Skeletal muscle cell (primary cell): ENCODE measurements at regions not wholly inside any gene's neighbourhood (a gene's known extent, or its start where the extent isn't known, plus 50 kb on each side); places are given as distances from the start of the nearest gene placed in this dataset.

Experiments used
- DNase-seq: peaks from one replicate; pipeline ENCODE4 v3.0.0-alpha.2; 2010; ENCODE audit warnings: low read depth
- H3K4me3 ChIP-seq: 2 replicates; pipeline ENCODE4 v1.5.1; 2011; ENCODE audit warnings: low read depth, mild to moderate bottlenecking, control low read depth, low read length, moderate library complexity

DNA sequence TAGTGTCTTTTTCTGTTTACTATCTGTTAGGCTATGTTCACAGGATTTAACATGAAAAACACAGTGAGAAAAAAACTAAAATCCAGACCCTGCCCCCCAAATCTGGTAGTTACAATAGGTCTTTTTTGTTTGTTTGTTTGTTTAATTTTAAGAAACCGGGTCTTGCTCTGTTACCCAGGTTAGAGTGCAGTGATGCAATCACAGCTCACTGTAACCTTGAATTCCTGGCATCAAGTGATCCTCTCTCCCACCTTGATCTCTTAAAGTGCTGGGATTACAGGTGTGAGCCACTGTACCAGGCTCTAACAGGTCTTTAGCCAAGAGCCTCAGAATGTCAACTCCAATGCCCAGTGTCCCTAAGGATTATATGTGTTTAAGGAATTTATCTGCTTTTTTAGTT is 88.0 kb upstream of the GOLIM4 start:
- no peak for DNase-seq
- H3K4me3 ChIP-seq, result no peak overlapping the region

DNA sequence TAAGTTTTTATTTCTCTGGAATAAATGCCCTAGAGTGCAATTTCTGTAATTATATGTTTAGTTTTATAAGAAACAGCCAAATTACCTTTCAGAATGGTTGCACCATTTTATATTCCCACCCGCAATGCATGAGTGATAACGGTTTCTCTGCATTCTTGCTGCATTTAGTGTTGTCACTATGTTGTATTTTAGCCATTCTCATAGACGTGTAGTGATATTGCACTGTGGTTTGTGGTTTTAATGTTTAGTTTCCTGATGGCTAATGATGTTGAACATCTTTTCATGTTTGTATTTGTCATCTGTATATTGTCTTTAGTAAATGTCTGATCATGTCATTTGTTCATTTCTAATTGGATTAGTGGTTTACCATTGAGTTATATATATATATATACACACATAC is 73.0 kb upstream of the GOLIM4 start:
- DNase-seq, result no peak
- H3K4me3 ChIP-seq, result no peak overlapping the region

DNA sequence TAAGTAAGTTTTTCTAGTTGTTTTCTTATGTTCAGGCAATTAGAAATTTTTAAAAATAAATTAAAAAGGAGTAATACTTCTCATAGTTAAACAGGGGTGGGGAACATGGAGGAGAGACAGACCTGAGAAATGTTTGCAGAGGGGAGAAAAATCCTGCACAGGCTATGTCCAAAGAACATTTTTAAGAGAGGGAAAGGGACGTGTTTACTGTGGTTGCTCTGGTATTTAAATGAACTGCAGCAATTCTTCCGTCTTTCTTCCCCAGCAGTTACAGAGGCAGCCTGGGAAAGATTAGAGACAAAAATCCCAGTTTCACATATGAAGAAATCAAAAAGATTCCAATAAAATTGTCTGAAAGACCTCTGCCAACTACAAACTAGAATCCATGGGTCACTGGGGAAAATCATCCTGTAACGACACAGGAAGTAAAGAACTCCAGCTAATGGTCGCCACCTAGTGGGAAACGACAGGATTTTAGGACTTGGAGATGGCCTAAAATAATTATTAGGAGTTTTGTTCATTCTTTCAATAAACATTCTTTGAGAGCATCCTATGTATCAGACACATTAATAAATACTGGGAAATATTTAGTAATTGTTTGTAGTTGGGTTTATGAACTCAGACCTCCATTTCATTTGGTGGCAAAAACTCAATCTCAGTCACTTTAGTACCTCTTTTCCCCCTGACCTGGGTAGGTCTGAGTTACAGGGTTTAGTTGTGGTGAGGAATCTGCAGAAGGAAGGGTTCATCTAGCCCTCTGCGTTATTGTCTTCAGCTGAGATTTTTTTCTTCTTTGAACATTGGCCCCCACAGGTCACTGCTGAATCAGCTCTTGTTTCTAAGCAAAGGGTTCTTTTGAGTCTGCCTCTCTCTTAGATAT is 69.9 kb upstream of the GOLIM4 start:
- DNase-seq, result peak; percentile 38
- no peak overlapping the region for H3K4me3 ChIP-seq

DNA sequence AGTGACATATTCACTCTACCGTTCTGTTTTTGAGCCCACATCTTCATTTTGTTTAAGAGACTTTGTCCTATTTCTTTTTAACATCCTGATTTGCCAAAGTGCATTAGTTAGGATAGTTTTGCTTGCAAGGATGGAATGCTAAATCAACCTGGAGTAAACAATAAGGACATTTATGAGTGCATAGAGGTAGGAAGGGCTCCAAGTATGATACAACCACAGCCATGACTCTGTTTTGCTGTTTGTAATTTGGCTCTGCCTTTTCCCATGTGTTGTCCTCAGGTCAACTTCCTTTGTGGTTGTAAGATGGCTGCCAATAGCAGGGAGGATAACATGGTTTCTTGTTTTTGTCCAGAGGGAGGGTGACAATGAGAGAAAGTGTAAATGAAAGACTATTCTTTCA is 66.4 kb upstream of the GOLIM4 start:
- H3K4me3 ChIP-seq, result no peak overlapping the region
- DNase-seq, result no peak

DNA sequence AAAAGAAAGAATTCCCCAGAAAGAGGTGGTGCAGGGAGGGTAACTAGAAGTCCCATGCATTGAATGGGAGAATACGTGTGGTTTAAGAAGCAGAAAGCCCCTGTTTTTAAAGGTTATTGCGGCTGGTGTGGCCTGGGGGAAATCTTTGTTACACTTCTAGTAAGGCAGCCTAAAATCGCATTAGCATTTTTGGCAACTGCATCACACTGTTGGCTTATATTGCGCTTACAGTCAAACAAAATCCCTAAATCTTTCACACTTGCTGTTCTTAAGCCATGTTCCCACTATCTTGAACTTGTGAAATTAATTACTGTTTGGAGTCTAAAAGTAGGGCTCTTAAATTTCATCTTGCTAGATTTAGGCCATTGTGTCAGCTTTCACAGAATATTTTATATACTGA is 66.0 kb upstream of the GOLIM4 start:
- DNase-seq, result no peak
- H3K4me3 ChIP-seq, result no peak overlapping the region

DNA sequence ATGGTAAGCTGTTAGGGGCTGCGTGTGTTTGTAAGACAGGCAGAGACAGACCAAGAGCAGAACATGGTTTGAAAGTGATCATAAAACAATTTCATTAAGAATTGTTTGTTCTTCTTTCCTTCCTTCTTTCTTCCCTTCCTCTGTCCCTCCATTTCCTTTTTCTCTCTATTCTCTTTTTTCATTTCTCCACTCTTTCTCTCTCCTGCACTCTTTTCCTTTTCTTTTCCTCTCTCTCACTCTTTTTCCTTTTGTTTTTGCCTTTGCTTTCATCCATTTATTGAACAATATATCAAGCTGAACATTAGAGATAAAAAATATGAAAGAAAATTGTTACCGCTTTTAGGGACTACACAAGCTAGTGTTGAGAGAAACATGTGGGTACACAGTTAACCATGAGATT is 62.2 kb upstream of the GOLIM4 start:
- no peak for DNase-seq
- no peak overlapping the region for H3K4me3 ChIP-seq

DNA sequence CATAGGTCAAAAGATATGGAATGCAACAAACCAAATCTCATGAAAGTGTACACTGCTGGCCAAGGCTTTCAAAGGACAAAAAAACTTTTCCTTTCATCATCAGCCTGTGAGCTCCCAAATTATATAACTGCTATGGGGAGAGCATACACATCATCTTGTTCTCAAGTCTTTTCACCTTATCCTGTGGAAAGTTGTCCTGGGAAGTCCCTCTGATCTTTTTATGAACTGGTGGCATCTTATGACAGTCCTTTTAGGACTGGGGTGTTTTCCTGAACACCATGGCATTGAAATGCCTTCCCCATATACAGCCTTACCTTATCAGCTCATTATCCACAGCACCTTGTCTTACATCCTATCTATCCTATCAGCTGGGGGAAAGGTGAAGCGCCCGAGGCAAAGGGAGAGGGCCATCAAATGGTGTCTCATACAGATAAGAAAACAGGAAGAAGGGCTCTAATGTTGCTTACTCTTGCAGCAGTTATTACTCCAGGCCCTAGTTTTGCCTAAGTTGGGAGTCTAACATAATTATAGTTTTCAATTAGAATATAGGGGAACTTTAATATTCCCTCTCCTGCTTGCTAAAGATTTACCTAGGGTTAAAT is 61.5 kb upstream of the GOLIM4 start:
- H3K4me3 ChIP-seq, result no peak overlapping the region
- DNase-seq, result no peak

DNA sequence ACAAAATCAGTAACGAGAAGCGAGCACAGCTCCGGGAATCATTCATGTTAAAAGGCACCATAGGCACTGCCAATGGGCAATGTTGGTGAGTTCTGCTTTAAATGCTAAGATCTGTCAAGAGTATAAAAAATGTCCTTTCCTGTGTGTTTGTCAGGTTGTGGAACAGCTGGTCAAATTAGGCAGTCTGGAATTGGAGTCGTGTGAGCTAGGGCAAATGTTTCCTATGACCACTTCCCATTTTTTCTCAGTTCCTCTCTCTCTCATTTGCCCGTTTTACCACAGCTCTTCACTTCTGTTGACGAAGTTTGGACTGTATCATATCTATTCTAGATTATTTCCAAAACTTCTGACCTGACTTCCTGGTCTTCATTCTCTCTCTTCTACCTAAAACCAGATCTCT is 60.8 kb upstream of the GOLIM4 start:
- H3K4me3 ChIP-seq, result no peak overlapping the region
- no peak for DNase-seq

DNA sequence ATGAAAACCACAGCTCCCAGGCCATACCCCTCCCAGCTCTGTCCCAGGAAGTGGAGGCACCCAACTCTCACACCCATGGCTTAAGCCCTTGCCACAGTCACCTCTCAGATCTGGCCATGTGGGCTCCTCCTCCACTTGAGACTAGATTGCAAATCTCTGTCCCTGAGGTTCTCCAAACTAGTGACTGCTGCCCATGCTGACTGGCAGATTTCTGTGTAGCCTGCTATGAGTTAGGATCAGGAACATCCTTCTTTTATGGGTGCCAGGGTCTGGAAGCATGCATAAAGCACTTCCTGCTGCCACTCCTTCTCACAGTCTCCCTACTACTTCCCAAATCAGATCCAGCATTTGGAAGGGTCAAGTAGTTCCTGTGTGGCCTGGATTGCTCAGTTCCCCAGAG is 59.6 kb upstream of the GOLIM4 start:
- no peak for DNase-seq
- no peak overlapping the region for H3K4me3 ChIP-seq

DNA sequence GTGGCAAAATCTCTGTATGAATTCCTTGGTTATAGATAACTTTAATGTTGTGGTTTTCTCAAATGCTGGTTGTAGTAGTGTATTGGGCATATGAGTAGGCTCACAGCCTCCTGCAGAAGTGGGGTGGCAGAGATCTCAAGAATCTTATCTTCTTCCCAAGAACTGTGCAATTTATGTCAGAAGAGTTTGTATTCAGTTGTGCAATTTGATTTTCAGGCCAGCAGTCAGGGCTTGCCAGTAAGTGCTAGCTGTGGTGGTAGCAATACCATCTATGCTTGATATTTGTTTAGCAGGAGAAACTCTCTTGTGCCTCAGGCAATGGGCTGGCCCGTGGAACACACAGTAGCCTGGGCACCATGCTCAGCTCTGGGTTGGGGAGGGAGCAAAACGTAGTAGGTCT is 58.4 kb upstream of the GOLIM4 start:
- H3K4me3 ChIP-seq, result no peak overlapping the region
- no peak for DNase-seq

DNA sequence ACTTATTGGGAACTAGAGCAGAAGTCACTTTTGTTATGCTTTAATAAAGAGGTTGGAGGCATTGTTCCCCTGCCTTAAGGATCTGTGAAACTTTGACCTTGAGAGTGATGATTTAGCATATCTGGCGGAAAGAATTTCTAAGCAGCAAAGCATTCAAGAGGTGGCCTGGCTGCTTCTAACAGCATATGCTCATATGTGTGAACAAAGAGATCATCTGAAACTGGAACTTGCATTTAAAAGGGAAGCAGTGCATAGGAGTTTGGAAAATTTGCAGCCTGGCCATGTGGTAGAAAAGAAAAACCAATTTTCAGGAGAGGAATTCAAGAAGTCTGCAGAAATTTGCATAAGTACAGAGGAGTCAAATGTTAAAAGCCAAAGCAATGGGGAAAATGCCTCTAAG is 56.4 kb upstream of the GOLIM4 start:
- DNase-seq, result no peak

More for the DNA sequence above, 56.4 kb upstream of the GOLIM4 start:
- H3K4me3 ChIP-seq, result no peak overlapping the region
